KG1 (cell line): ENCODE measurements at regions not wholly inside any gene's neighbourhood (a gene's known extent, or its start where the extent isn't known, plus 50 kb on each side); places are given as distances from the start of the nearest gene placed in this dataset.

Experiments
- DNase-seq: peaks from one replicate; lab custom pipeline; 2025; lab: John Stamatoyannopoulos, UW

DNA sequence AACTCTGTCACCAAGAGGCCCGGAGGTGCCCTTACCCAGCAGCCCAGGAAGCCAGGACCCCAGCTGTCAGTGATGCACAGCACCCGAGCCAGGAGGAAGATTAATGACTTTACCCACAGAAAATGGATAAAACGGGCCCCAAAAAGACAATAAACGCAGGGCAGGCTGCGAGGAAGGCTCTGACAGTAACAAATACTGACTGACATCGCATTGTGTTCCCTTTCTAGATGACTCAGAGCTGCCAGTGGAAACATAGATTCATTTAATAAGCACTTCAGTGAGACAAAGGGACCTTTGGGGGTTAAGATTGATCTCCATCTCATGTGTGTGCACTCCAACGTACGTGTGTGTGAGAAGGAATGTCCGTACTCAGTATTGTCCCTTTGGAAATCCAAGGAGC is 225.3 kb upstream of the PPP2R3A start:
- no peak for DNase-seq

DNA sequence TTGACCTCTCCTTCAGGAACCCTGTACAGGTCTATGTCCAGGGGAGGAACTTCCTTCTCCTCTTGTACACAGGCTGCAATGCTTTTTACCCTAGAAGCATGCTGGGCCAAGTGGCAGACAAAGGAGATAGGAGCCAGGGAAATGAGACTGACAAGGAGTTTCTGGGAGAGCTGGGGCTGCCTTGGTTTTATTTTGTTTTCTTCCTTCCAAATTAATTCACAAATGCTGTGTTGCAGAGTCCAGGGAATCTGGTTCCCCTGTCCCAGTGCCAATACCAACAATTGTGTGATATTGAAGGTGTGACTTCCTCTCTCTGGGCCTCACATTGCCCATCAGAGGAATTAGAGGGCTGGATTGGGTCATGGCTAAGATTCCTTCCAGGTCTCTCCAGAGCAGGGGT is 224.8 kb upstream of the PPP2R3A start:
- no peak for DNase-seq

DNA sequence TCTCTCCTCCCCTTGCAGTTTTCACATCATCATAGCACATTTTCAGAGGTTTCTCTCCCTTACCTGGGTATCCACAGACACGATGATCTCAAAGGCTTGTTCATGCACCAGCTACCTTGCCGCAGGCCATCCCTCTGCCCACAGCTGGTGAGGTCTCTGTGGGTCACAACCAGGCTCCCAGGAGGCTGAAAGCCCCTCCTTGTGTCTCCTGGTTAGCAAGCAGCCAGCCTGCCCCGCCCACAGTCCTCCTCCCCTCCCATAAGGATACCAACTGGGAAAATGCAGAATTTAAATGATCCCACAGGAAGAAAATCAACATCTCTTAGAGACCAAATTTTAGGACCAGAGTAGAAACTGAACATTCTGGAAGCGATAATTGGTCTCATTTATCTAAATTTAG is 213.5 kb upstream of the PPP2R3A start:
- DNase-seq, result no peak

DNA sequence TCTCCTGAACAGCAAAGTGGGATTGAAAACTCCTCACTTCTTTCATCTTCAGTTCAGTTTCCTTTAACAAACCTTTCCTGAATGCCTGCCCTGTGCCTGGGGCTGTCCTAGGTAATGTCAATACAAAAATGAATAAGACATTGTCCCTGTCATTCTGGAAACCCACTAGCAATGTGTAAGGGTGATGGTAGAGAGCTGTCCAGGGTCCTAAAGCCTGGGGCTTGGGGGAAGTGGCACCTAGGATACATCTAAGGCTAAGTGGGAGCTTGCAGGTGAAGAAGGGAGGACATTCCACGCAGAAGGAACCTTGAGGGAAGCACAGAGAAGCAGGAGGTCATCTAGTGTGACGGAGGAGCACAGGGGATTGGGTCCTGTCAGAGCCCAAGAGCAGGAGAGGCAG is 212.7 kb upstream of the PPP2R3A start:
- no peak for DNase-seq

DNA sequence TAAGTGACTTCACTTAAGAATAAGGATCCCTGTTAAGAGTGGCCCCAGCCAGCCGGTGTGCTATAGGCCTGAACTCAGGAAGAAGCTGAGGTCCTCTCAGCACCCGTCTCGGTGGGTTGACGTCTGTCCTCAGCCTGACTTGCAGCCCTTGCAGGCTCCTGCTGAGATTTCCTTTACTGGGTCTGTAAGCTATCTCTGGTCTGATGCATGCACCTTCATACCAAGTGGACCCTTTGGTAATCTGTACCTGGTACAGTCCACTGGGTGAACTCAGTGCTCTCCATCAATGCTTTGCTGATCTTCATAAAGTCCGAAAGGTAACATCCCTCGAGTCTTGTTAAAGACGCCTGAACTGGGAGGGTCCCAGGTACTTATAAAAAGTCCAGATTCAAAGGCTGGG is 212.0 kb upstream of the PPP2R3A start:
- no peak for DNase-seq

DNA sequence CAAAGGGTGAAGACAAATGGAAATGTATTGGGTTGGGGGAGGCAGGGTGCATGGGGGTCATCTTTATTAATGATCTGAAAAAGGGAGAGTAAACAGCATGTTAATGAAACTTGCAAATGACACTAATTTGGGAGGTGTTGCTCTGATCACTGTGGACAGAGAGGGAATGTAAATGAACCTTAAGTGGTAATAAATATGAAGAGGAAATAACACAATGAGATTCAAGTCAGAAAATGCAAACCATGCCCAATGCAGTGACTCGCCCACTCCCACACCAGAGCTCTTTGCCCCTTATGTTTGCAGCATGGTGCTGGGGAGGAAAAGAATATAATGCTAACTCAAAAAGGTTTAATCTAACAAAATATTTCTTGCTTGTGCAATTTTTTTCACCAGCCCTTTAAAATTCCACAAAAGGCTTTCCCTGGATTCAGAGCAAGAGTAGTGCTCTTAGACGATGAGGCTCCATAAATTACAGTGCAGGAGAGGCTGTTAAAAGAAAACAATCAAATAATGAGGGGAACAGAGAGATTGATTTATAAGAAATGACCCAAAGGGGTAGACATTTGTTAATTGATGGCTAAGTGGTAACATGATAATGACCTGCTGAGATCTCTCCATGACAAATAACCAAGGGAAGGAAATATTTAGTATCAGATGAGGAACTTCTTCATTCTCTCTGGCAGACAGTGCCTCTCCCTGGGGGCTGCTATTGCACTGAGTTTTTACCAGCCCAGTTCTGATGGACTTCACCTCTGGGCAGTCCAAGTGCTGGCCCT is 210.0 kb upstream of the PPP2R3A start:
- DNase-seq, result no peak

DNA sequence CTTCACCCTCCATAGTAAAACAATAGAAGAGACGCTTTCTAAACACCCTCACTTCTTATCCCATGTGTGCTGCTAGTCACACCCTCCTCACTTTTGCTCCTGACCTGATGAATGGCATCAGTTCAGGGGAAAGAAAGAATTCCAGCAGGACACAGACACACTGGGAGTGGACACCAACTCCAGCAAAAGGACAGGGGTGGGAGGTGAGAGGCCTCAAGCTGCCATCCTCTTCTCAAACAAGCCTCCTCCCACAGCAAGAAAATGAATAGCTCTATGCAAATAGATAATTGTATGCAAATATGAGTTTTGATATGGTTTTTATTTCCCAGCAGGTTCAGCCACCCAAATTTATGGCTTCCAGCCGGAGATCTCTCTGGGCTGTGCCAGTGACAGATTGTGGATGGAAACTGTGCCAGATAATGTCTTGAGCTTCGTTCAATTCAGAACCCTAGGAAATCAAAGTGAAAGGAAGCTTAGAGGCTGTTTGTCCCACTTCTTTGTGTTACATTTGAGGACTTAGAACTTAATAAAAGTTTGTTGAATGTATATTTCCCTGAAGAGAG is 209.3 kb upstream of the PPP2R3A start:
- DNase-seq, result no peak

DNA sequence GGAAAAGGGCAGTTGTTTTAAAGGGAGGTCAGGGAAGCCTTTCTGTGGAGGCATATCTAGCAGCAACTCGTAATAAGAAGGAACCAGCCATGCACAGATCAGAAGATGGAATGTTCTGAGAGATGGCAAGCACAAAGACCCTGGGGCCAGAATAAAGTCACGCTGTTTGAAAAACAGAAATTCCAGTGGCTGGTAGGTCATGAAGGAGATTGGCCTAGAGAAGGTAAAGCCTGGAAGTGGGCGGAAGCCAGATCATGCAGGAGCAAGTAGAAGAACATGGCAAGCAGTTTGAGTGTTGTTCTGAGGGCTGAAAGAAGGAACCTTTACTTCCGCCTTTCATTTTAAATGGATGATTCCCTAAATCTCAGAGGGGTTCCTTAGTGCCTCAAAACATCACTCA is 208.1 kb upstream of the PPP2R3A start:
- no peak for DNase-seq

DNA sequence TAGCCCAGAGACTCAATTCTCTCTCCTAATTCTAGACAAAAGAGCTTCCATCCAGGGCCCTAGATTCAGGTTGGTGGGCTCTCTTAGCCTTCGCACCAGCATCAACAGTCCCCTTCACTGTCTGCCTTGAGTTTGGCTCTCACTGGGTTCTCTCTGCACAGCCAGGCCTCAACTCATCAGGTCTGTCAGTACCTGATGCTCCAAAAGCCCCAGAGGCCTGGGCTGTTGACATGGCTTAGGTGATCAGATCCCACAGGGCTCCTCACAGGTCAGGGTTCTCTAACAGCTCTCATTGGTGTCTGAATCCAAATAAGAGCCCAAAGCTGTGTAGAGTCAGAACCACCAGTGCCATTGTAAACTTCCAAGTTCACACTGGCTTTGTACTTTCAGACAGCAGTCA is 206.6 kb upstream of the PPP2R3A start:
- no peak for DNase-seq

DNA sequence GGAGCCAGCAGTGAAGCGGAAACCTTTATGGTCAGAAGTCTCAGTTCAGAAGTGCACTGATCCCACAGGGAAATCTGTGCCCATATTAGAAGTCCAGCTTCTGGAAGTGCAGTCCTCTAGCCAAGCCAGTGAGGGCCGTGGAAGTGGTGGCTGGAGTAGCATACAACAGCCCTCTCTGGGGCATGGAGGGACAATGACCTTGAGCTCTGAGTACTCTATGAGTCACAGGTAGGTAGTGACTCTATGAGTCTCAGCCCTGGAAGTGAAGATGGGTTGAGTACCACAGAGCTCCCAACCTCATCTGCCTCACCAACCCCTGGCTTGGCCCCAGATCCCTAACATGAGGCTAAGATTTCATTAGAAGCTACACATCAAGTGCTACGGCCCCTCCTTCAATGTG is 205.9 kb upstream of the PPP2R3A start:
- DNase-seq, result no peak

DNA sequence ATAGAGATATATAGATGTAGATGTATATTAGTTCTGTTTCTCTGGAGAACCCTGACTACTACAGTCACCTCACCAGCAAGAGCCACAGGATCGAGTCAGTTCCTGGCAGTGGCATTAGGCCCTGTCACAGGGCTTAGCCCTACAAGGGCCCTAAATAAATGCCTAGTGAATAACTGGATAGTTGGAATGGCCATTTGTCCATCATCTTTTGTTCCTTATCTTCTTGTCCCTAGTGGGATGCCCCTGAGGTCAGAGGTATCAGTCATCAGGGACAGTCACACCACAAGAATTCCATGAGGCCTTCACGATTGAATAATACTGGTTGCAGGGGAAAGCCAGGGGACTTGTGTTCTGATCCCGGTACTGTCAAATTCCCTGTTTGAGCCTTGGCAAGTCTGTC is 204.9 kb upstream of the PPP2R3A start:
- no peak for DNase-seq

DNA sequence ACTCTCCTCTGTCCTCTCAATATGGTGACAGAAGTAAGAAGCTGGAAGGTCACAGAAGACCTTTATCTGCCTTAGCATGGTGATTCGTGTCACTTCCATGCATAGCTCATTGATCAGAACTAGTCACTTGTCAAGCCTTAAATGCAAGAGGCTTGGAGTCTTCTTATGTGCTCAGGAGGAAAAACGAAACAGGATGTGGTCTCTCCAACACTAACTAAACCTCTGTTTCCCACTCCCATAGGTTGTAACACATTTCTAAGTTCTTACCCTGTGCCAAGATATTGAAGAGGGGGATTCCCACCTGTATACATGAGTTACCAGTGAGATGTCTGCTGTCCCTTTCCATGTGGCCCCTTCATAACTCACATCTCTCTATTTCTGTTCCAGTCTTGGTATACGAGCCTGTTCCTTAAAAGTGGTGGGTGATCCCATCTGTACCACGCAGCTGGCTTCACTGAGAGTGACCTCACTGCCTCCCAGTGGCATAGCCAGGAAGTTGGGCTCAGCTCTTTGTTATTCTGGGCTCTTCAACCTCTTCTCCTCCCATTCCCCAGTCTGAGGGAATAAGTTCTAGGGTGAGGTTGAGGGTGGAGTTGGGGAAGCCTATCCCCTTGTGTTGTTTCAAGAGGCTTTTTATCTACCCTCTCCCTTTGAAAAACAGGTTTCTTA is 203.2 kb upstream of the PPP2R3A start:
- DNase-seq, result no peak

DNA sequence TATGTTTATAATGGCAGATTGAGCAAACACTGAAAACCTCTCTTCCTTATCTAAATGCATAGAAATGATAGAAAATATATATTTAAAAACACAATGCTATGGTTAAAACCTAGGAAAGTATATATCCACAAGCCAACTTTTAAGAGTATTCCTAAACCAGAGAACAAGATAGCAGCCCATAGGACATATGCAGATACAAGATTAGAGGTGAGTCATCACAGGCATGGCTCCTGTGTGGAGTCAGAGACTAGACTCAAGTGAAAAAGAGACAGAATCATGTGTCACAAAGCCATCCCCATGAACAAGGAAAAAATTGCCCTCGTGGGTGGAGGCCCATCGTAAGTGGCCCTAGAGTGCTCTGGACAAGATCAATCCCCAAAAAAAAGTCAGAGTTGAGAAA is 199.4 kb upstream of the PPP2R3A start:
- DNase-seq, result no peak

DNA sequence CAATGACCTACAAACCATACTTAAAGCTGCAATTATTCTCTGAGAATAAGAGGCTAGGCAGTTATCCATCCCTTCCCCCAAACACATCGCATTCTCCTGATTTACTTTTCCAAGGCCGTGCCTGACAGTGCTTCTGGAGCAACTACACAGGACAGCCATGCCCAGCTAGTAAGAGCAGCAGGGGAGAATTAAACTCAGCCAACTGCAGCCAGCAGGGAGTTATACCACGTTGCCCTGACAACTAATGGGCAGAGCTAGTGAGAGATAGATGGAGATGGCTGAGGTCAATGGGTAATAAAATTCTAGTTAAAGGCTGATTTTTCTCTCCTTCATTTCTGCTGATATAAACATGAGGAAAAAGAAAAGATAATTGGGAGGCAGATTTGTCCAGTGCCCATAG is 193.8 kb upstream of the PPP2R3A start:
- DNase-seq, result no peak

DNA sequence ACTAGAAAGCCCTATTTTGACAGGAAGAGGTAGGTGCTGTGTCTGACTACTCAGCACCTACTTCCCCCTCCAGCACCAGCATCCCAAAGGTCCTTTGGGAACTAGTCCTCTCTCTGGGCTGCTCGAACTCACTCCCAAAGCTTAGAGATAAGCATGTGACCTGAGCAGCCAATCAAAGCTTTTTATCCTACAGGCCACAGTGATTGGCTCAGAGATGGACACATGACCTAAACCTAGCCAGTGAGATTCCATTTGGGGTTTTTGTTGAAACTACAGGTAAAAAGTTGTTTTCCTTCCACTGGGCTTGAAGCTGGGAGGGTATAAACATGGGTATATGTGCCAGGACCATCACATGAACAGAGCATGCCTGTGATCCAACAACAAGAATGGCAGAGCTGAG is 186.5 kb upstream of the PPP2R3A start:
- no peak for DNase-seq

DNA sequence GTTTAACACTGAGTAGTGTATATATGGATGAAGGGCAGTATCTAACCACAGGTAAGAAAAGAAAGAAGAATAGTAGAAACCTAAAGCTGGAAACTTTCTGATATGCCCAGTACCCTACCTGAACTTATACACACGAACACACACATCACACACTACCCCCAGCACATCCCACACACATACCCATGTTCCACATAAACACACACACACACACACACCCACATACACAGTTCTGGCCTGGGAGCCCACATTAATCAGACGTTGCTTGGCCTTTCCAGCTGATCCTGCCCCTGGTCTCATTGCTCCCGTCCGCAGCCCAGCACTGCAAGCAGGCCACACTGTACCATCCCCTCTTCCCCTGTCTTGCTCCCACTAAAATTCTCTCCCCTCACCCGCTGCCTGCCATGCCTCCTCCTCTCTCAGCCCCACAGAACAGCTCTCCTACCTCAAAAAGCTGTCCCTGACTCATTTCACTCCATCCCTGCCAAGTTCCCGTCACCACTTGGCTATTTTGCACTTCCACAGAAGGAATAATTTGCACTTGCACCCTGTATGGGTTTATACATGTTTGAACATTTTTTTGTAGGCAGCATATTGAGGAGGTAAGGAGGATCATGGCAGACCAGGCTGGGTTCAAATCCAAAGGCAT is 185.8 kb upstream of the PPP2R3A start:
- DNase-seq, result no peak

DNA sequence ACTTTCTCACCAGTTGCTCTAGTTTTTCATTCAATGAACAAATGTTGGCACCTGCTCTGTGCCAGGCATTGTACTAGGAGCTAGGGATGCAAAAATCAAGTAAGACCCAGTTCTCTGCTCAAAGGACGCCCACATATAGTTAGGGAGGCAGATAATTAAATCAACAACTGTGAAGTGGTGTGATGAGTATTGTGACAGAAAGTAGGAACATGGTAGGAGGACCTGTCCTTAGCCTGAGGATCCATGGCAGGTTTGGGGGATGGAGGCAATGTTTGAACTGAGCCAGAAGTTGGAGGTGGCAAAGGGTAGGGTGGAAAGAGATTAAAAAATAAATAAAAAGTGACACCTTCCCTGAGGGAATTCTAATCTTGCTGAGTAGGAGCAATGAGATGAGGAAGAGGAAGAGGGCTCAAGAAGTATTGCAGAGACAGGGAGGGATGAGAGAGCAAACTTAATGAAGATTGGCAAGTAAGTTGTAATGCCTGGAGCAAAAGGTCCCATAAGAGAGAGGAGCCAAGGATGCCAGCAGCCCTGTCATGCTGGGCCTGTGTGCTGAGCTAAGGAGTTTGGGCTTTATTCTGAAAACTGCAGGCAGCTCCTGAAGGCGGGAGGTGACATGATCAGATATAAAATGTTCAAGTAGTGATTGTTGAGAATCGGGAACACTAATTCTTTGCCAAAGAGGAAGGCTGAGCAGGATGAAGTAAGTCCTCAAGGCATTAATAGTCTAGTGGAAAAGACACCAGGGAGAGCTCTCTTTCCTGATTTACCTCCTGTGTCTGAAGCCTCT is 184.3 kb upstream of the PPP2R3A start:
- DNase-seq, result no peak

DNA sequence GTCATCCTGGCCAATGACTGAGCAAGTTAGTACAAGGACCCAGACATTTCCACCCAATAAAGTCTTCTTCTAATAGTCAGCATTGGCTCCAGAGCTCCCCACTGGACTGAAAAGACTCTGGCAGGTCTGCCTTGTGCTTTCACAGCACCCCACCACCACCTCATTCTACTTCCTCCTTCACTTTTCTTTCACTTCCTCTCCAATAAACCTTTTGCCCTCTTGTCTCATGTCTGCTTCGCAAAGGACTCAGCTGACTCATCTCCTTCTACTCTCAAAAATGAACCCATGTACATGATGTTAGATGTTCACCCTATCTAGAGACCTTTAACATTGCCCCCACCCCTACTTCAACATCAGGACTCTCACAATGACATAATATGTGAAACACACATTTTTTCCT is 181.0 kb upstream of the PPP2R3A start:
- DNase-seq, result no peak

DNA sequence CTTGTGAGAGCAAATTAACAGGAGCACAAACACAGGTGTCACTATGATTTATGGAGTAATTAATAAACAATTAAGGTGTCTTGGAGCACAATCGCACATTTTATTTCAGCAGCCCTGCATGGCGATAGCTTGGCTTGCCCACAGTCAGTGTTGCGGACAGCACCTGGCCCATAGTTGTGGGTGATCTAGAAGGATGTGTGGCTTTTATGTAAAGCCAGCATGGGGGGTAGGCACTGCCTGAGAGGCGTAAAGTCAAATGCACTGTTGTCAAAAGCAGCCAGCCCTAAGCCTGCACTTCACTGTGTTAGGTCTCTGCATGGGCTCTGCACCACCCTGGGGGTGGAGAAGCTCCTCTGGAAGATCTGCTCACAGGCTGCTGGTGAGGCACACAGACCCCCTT is 177.4 kb upstream of the PPP2R3A start:
- no peak for DNase-seq

DNA sequence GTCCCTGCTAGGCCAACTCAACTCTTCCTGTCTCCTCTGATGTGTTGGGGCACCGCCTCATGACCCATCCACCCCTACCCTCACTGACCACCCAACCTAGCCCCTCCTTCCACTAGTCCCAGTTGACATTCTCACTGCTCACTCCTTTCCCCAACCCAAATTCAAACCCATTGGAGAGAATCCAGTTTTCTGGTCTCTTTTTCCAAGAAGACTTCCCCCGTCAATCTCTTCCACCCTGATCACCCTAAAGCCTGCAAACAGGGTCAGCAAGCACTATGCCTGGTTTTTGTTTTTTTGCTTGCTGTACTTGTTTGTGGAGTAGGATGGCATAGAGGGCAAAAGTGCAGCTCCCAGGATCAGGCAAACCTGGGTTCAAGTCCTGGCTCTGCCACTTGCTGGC is 176.6 kb upstream of the PPP2R3A start:
- DNase-seq, result no peak

DNA sequence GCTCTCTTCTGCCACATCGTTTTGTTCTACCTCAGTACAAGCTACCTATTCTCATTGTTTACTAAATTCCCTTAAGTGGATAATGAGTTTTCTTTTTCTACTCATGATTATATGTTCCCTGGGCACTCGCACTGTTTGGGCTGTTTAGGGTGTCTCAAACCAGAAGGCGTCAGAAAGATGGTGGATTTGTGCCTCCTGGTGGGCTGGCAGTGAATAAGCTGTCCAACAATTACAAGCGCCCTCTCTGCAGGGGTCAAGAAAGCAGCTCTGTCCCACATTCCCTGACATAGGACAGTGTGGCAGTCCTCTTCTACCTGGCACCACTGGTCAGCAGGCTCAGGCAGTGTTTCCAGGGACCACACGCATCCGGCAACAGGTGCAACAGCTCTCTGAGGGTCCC is 173.4 kb upstream of the PPP2R3A start:
- no peak for DNase-seq

DNA sequence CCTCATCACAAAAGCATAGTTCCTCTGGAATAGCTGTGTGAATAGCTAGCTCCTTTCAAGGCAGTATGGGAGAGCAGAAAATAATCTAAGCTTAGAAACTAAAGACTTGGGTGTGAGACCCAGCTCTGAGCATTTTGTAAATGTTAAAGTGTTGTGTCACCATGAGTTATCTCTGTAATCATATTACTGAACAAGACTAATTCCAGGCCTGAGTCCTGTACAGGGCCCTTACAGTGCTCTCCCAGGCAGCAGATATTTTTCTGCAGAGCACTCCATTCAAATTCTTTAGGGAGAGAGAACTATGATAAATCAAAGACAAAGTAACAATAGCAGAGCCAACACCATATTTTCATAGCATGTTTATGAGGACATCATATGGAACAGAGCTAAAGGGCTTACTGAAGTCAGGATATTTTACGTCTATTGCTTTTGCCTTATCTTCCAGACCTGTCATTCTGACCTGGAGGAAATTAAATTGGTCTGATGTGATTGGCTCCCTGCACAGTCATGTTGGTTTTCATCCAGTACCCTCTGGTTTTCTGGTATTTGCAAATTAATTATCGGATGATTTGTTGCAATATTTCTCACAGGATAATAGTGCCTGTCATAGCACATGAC is 172.6 kb upstream of the PPP2R3A start:
- no peak for DNase-seq
